GM19025 (cell line): ENCODE measurements at regions not wholly inside any gene's neighbourhood (a gene's known extent, or its start where the extent isn't known, plus 50 kb on each side); places are given as distances from the start of the nearest gene placed in this dataset.
"Not testable (repeated sequence)": the region's sequence is repeated elsewhere in the genome, so short reads cannot be mapped to it uniquely, and the experiment has no call there.

Experiments
- ATAC-seq: cut with Tn5 transposase; IDR thresholded peaks from one replicate; pipeline ENCODE4 v1.9.1; 2021; ENCODE audit warnings: mild to moderate bottlenecking, low read depth, moderate library complexity; ENCODE audit not compliant: unreplicated experiment

DNA sequence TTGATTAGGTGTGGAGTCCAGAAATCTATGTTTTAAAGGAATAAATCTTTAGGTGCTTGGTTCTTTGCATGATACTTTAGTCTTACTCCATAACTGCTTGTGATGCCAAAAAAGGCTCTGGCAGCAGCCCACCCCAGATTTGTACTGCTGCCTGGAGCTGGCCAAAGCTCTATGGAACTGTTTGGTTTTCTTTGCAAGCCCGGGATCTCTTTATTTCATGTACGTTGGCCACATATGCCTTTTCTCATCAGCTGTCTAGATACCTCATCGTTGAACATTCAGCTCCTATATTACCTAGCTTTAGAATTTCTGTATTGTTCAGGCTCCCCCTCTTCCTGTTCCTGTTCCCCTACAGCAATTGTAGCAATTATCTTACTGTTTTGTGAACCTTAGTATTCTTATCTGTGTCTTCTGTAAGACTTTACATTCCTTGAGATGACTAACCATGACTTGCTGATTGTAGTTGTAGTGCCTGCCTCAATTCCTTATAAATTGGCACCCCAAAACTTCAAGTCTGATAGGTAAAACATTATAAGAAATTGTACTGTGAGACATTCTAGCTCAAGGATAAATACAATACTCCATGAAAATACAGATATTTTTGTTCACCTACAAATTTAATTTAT lies 199.4 kb upstream of the GPRIN3 start:
- ATAC-seq: no peak

GRCh38 chr4:89502581-89502980 lies 195.0 kb upstream of the GPRIN3 start:
- no peak for ATAC-seq

DNA sequence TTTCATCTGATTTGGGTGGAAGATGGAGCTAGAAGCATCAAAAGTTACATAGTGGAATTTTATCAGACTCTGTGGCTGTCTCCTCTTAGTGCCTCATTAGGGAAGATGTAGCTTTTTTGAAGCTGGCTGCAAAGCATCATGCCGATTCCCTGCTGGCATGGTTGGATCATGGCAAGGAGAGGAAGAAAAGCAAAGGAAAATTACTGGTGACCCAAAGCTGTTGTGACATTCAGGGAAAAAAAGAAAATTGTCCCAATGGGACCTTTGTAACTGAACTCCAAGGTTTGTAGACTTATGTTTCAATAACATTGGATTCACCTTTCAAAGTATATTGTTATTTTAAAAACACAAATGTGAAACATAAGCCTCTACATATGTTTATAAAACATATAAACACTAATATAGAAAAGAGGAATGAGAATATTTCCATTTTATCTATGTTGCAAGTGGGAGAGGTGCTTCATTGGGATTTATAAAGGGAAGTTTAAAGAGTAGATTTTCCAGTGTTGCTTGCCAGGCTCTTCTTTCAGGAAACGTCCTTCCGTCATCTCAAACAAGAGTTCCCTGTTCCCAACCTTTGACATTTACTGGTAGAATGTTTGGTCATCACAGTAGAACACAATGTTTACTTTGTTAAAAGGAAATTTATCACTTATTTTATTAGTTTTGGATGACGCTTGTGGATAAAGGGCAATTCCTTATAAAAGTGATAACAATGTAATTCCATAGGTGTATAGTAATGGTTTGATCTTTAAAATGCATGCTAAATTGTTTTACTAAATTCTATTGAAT lies 190.1 kb upstream of the GPRIN3 start:
- no peak for ATAC-seq

DNA sequence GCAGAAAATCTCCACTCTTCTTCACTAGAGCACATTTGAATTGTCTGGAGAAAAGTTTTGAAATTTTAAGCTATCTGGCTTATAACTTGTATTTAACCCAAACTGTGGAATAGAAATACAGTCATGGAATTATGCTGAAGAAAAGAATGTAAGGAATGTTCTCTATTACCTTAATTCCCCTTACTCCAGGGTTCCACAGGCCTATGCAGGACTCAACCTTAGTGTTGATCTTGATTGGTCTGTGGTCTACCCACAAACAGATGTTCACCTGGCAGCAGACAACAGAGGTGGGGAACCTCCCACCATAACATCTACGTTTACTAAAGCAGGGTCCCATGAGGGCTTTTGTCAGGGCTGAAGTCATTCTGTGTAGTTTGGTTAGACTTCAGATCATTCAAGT lies 189.3 kb upstream of the GPRIN3 start:
- no peak for ATAC-seq

- ATAC-seq: no peak
Measured at GRCh38 chr4:89493367-89493766, 185.8 kb upstream of the GPRIN3 start.

DNA sequence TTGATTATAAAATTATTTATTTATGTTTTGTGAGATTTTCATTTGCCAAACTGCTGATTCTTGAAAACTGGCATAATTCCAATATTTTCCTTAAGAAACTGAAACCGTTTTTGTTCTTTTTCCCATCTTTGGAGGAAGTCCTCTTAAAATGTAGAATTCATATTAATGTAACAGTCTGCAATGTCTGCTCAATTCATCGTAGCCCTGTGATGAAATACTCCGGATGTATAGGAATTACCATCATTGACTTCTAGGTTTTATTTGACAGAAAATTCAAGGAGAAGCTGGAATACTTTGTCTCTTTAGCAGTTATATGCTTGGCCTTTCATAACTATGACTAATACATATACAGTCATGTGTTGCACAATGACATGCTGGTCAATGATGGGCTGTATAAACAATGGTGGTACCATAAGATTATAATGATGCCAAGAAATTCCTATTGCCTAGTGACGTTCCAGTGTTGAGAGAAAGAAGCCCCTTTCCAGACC lies 185.0 kb upstream of the GPRIN3 start:
- ATAC-seq: no peak

GRCh38 chr4:89491761-89492160 lies 184.2 kb upstream of the GPRIN3 start:
- no peak for ATAC-seq

GRCh38 chr4:89489921-89490431 lies 182.4 kb upstream of the GPRIN3 start:
- ATAC-seq: not testable (repeated sequence)

DNA sequence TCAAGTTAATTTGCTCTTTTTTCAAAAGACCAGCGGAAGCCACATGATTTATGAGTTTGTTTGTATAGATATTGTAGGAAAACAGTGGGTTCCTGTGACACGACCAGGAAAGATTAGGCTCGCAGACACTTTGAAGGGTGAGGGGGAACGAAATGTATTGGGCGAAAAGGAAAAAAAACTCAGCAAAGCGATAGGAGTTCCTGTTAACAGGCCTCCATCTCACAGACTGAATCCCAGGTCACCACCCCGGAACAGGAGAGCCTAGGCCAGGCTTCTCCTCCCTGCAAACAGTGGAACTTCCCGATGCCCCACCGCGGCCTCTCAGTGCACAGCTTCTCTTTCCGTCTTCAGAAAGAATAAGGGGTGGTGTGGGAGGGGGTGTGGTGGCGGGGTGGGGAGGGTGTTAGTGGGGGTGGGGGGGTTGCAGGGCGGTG lies 181.8 kb upstream of the GPRIN3 start:
- ATAC-seq: no peak

DNA sequence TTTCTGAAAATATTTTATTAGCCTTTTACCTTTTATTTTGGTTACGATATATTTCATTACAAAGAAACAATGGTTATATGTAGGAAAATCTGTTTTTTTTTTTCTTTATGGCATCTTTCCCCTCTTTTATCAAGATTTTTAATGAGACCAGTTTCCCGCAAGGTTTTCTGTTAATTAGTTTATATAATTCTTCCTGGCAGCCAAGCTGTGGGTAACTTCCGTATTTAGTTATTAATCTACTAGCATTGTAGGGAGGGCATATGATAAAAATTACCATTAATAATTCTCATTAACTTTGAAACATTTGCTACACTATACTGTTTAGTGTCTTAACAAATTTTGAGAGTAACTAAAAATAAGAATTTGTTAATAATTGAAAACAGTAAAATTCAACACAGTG lies 181.1 kb upstream of the GPRIN3 start:
- no peak for ATAC-seq

DNA sequence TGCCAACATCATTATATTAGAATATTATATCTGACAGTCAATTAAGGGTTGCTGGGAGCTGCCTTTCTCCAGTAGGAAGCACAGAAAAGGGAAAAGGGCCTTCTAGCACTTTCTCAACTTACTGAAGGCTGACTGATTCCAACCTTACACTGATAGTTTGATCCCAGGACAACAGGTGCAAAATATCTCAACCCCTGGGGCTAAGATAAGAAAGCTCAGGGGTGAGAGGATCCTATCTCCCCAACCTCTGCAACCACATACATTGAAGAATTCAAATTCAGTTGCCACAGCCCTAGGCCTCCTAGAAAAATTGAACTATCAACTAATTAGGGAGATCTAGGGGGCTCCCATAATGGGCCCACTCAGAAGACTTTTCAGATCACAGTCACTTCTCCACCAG lies 179.1 kb upstream of the GPRIN3 start:
- no peak for ATAC-seq

- ATAC-seq: no peak
Measured at GRCh38 chr4:89486042-89486441, 178.4 kb upstream of the GPRIN3 start.

GRCh38 chr4:89483833-89484232 lies 176.2 kb upstream of the GPRIN3 start:
- no peak for ATAC-seq

GRCh38 chr4:89482926-89483595 lies 175.5 kb upstream of the GPRIN3 start:
- ATAC-seq: no peak

- ATAC-seq: peak; percentile 61
Measured at GRCh38 chr4:89482251-89482650, 174.7 kb upstream of the GPRIN3 start.

GRCh38 chr4:89469930-89470375 lies 162.4 kb upstream of the GPRIN3 start:
- no peak for ATAC-seq

GRCh38 chr4:89469516-89469915 lies 161.9 kb upstream of the GPRIN3 start:
- ATAC-seq: no peak

DNA sequence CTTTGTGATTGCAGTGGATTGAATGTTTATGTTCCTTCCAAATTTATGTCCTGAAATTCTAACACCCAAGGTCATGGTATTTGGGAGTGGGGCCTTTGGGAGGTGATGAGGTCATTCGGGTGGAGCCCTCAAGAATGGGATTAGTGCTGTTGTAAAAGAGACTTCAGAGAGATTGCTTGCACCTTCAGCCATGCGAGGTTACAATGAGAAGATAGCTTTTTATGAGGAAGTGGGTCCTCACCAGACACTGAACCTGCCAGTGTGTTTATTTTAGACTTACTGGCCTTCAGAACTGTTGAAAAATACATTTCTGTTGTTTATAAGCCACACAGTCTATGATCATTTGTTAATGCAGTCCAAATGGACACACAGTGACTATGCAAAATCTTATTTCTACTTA lies 161.0 kb upstream of the GPRIN3 start:
- no peak for ATAC-seq

DNA sequence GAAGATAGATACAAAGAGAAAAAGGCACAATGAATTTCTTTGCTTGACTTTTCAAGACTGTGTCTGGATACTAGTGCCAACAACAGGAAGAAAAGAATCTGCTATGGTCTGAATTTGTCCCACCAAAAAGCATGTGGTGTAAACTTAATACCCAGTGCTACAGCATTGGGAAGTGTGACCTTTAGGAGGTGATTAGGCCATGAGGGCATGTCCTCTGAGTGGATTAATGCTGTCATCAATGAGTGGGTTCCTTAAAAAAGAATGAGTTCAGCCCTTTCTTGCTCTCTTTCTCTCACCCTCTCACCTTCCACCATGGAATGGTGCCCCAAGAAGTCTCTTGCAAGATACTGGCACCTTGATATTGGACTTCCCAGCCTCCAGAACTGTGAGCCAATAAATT lies 155.7 kb upstream of the GPRIN3 start:
- no peak for ATAC-seq

GRCh38 chr4:89447543-89447942 lies 139.9 kb upstream of the GPRIN3 start:
- no peak for ATAC-seq

DNA sequence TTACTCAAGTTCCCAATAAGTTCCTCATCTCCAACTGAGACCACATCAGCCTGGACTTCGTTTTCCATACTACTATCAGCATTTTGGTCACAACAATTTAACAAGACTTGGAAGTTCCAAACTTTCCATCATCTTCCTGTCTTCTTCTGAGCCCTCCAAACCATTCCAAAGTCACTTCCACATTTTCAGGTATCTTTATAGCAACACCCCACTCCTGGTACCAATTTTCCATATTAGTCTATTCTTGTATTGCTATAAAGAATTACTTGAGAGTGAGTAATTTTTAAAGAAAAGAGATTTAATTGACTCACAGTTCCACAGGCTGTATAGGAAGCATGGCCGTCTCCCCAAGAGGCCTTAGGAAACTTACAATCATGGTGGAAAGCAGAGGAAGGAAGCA lies 138.6 kb upstream of the GPRIN3 start:
- no peak for ATAC-seq
